ENCODE measurements at regions not wholly inside any gene's neighbourhood (a gene's known extent, or its start where the extent isn't known, plus 50 kb on each side); places are given as distances from the start of the nearest gene placed in this dataset.

DNA sequence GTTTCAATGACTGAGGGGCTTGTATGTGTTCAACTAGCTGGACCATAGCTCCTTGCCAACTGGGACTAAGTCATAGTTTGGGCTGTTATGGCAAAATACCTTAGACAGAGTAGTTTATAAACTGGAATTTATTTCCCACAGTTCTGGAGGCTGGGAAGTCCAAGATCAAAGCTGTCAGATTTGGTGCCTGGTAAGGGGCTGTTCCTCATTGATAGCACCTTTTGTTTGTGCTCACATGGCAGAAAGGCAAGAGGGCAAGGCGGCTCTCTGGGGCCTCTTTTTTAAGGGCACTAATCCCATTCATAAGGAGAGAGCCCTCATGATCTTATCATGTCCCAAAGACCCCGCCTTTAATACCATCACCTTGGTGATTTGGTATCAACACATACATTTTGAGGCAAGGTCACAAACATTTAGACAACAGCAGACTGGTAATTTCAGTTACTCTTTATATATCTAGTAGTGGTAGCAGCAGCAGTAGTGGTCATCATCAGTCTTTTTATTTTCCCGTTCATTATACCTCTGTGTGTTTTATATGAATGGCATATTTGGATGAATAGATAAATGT lies 477.0 kb downstream of the CCDC171 start:
- TF ChIP-seq, protein P1, sequence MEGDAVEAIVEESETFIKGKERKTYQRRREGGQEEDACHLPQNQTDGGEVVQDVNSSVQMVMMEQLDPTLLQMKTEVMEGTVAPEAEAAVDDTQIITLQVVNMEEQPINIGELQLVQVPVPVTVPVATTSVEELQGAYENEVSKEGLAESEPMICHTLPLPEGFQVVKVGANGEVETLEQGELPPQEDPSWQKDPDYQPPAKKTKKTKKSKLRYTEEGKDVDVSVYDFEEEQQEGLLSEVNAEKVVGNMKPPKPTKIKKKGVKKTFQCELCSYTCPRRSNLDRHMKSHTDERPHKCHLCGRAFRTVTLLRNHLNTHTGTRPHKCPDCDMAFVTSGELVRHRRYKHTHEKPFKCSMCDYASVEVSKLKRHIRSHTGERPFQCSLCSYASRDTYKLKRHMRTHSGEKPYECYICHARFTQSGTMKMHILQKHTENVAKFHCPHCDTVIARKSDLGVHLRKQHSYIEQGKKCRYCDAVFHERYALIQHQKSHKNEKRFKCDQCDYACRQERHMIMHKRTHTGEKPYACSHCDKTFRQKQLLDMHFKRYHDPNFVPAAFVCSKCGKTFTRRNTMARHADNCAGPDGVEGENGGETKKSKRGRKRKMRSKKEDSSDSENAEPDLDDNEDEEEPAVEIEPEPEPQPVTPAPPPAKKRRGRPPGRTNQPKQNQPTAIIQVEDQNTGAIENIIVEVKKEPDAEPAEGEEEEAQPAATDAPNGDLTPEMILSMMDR (IDR thresholded peaks at IDR 0.05), result no peak
- TF ChIP-seq POLR2A (IDR thresholded peaks at IDR 0.05), result no peak

Measured in ovary (tissue), 3 donors.